GM23338 (cell line): ENCODE measurements at regions not wholly inside any gene's neighbourhood (a gene's known extent, or its start where the extent isn't known, plus 50 kb on each side); places are given as distances from the start of the nearest gene placed in this dataset.

Experiments
- ATAC-seq: fragments of 200-7000 bp; cut with Tn5 transposase; 3 replicates; pipeline ENCODE4 v1.9.1; 2020
- DNase-seq: peaks from one replicate; pipeline ENCODE4 v3.0.0-alpha.2; 2015; ENCODE audit warnings: low spot score
- H2AFZ ChIP-seq: fragments of 200-600 bp; sonication (generic); 2 replicates; pipeline ENCODE4 v1.8.0; 2016; ENCODE audit warnings: antibody characterized with exemption, mild to moderate bottlenecking, moderate library complexity
- H3F3A ChIP-seq: fragments of 200-600 bp; sonication (generic); replicated peaks from 2 replicates; pipeline ENCODE4 v1.8.0; 2017; ENCODE audit warnings: antibody characterized with exemption, mixed run types, low read depth
- H3K27ac ChIP-seq: fragments of 200-600 bp; sonication (generic); 2 replicates; pipeline ENCODE4 v1.6.1; 2016; ENCODE audit warnings: low read depth
- H3K27me3 ChIP-seq: fragments of 200-600 bp; sonication (generic); 2 replicates; pipeline ENCODE4 v1.8.0; 2016; ENCODE audit warnings: mild to moderate bottlenecking, mixed run types, moderate library complexity; ENCODE audit not compliant: insufficient read depth
- H3K36me3 ChIP-seq: fragments of 200-600 bp; sonication (generic); 2 replicates; pipeline ENCODE4 v1.8.0; 2016; ENCODE audit warnings: mild to moderate bottlenecking; ENCODE audit not compliant: insufficient read depth
- H3K4me1 ChIP-seq: fragments of 200-600 bp; sonication (generic); 2 replicates; pipeline ENCODE4 v1.8.0; 2016; ENCODE audit warnings: mild to moderate bottlenecking, moderate library complexity; ENCODE audit not compliant: insufficient read depth
- H3K4me2 ChIP-seq: fragments of 200-600 bp; sonication (generic); 2 replicates; pipeline ENCODE4 v1.7.1; 2017; ENCODE audit warnings: mixed run types
- H3K4me3 ChIP-seq: fragments of 200-600 bp; sonication (generic); 2 replicates; pipeline ENCODE4 v1.6.1; 2016; ENCODE audit warnings: mixed run types
- H3K79me2 ChIP-seq: fragments of 200-600 bp; sonication (generic); replicated peaks from 2 replicates; pipeline ENCODE4 v1.8.0; 2017; ENCODE audit warnings: mild to moderate bottlenecking; ENCODE audit not compliant: insufficient read depth
- H3K9me2 ChIP-seq: fragments of 200-600 bp; sonication (generic); 2 replicates; pipeline ENCODE4 v1.8.0; 2017; ENCODE audit not compliant: insufficient read depth
- H4K20me1 ChIP-seq: fragments of 200-600 bp; sonication (generic); replicated peaks from 2 replicates; pipeline ENCODE4 v1.8.0; 2017; ENCODE audit warnings: mild to moderate bottlenecking; ENCODE audit not compliant: insufficient read depth
- H3K27ac Mint-ChIP-seq: 2 replicates; pipeline ENCODE4 v1.8.0; 2020; ENCODE audit warnings: inconsistent platforms, mild to moderate bottlenecking, moderate library complexity, mixed read lengths
- H3K27me3 Mint-ChIP-seq: 3 replicates; pipeline ENCODE4 v1.8.0; 2022; ENCODE audit warnings: low read depth, mild to moderate bottlenecking, moderate library complexity, mixed read lengths, inconsistent platforms; ENCODE audit not compliant: insufficient read depth, poor library complexity
- H3K36me3 Mint-ChIP-seq: 3 replicates; pipeline ENCODE4 v1.8.0; 2021; ENCODE audit warnings: low read depth, mild to moderate bottlenecking, inconsistent platforms, moderate library complexity, mixed read lengths
- H3K4me1 Mint-ChIP-seq: 3 replicates; pipeline ENCODE4 v1.8.0; 2020; ENCODE audit warnings: mild to moderate bottlenecking, inconsistent platforms, mixed read lengths
- H3K4me3 Mint-ChIP-seq: 3 replicates; pipeline ENCODE4 v1.8.0; 2021; ENCODE audit warnings: moderate library complexity, mild to moderate bottlenecking, inconsistent platforms, mixed read lengths
- H3K9me3 Mint-ChIP-seq: 3 replicates; pipeline ENCODE4 v1.8.0; 2020; ENCODE audit warnings: moderate library complexity, mild to moderate bottlenecking, inconsistent platforms, mixed read lengths
- EZH2phosphoT487 ChIP-seq: fragments of 200-600 bp; sonication (generic); IDR thresholded peaks from one replicate; pipeline ENCODE4 v1.8.1; 2018; ENCODE audit warnings: antibody characterized with exemption; ENCODE audit not compliant: unreplicated experiment
- JUNB ChIP-seq: IDR thresholded peaks from one replicate; pipeline ENCODE4 v1.6.1; 2016; ENCODE audit warnings: antibody characterized with exemption; ENCODE audit not compliant: unreplicated experiment
- POLR2AphosphoS5 ChIP-seq: IDR thresholded peaks from 2 replicates; pipeline ENCODE4 v1.6.1; 2016; ENCODE audit warnings: antibody characterized with exemption, low read depth
- STAT1 ChIP-seq: IDR thresholded peaks from one replicate; pipeline ENCODE4 v1.6.1; 2016; ENCODE audit warnings: antibody characterized with exemption; ENCODE audit not compliant: unreplicated experiment
- TF ChIP-seq, protein P1 (sequence below): IDR thresholded peaks from 2 replicates; pipeline ENCODE4 v1.6.1; 2016; ENCODE audit warnings: antibody characterized with exemption
- TF ChIP-seq, protein P2 (sequence below), 2 experiments: fragments of 200-600 bp in 1 of 2; sonication (generic) in 1 of 2; conservative IDR thresholded peaks; 2 replicates each; pipeline versions ENCODE4 v1.5.1 to v1.6.1; 2016 to 2017; ENCODE audit warnings: antibody characterized with exemption in 2 of 2, low read depth in 2 of 2, mild to moderate bottlenecking in 2 of 2, moderate library complexity in 1 of 2
- TF ChIP-seq, protein P3 (sequence below): IDR thresholded peaks from one replicate; pipeline ENCODE4 v1.6.1; 2018; ENCODE audit warnings: antibody characterized with exemption; ENCODE audit not compliant: unreplicated experiment

DNA sequence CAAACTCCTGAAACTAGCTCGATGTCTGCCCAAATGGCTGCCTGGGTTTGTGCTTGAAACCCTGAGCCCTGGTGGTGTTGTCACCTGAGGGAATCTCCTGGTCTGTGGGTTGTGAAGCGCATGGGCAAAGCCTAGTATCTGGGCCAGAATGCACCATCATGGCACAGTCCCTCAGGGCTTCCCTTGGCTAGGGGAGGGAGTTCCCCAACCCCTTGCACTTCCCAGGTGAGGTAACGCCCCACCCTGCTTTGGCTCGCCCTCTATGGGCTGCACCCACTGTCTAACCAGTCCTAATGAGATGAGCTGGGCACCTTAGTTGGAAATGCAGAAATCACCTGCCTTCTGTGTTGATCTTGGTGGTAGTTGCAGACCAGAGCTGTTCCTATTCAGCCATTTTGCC lies 152.9 kb upstream of the MAP3K7 start:
- no peaks in the 10 kb centered on the region for H3K79me2 ChIP-seq
- H3K9me2 ChIP-seq, result no peaks in the 10 kb centered on the region
- H3K9me3 Mint-ChIP-seq, result peaks cover 4% of the 10 kb centered on the region; the same call in 1 of the 3 replicates
- H3K4me1 Mint-ChIP-seq, result peaks cover 13% of the 10 kb centered on the region
- H3K27me3 ChIP-seq, result no peaks in the 10 kb centered on the region
- no peaks in the 10 kb centered on the region for H3F3A ChIP-seq
- H2AFZ ChIP-seq, result peak overlapping the region; percentile 80
- H3K4me1 ChIP-seq, result no peaks in the 10 kb centered on the region
- H4K20me1 ChIP-seq, result no peaks in the 10 kb centered on the region
- H3K27me3 Mint-ChIP-seq, result no peaks in the 10 kb centered on the region
- TF ChIP-seq, protein P1, sequence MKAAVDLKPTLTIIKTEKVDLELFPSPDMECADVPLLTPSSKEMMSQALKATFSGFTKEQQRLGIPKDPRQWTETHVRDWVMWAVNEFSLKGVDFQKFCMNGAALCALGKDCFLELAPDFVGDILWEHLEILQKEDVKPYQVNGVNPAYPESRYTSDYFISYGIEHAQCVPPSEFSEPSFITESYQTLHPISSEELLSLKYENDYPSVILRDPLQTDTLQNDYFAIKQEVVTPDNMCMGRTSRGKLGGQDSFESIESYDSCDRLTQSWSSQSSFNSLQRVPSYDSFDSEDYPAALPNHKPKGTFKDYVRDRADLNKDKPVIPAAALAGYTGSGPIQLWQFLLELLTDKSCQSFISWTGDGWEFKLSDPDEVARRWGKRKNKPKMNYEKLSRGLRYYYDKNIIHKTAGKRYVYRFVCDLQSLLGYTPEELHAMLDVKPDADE, result no peak
- TF ChIP-seq JUNB (no peak), STAT1 (no peak), EZH2phosphoT487 (no peak), POLR2AphosphoS5 (no peak)
- TF ChIP-seq, protein P2, sequence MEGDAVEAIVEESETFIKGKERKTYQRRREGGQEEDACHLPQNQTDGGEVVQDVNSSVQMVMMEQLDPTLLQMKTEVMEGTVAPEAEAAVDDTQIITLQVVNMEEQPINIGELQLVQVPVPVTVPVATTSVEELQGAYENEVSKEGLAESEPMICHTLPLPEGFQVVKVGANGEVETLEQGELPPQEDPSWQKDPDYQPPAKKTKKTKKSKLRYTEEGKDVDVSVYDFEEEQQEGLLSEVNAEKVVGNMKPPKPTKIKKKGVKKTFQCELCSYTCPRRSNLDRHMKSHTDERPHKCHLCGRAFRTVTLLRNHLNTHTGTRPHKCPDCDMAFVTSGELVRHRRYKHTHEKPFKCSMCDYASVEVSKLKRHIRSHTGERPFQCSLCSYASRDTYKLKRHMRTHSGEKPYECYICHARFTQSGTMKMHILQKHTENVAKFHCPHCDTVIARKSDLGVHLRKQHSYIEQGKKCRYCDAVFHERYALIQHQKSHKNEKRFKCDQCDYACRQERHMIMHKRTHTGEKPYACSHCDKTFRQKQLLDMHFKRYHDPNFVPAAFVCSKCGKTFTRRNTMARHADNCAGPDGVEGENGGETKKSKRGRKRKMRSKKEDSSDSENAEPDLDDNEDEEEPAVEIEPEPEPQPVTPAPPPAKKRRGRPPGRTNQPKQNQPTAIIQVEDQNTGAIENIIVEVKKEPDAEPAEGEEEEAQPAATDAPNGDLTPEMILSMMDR (conservative IDR thresholded peaks at IDR 0.05; ENCODE audit: low read depth in 2 of 2), result no peak
- no peak overlapping the region for H3K4me3 ChIP-seq
- no peak overlapping the region for H3K27ac Mint-ChIP-seq
- H3K4me2 ChIP-seq, result no peak overlapping the region
- no peaks in the 10 kb centered on the region for H3K36me3 ChIP-seq
- ATAC-seq (no peak; the same call in 2 of the 3 replicates), DNase-seq (no peak)
- no peaks in the 10 kb centered on the region; the same call in 2 of the 3 replicates for H3K36me3 Mint-ChIP-seq
- no peak overlapping the region for H3K4me3 Mint-ChIP-seq
- no peak overlapping the region for H3K27ac ChIP-seq

DNA sequence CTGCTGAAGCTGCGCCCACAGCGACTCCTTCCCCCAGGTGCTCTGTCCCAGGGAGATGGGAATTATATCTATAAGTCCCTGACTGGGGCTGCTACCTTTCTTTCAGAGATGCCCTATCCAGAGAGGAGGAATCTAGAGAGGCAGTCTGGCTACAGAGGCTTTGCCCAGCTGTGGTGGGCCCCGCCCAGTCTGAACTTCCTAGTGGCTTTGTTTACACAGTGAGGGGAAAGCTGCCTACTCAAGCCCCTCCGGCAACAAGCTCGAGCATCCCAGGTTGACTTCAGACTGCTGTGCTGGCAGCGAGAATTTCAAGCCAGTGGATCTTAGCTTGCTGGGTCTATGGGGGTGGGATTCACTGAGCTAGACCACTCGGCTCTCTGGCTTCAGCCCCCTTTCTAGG lies 152.5 kb upstream of the MAP3K7 start:
- Histone ChIP-seq H2AFZ (peak overlapping the region; percentile 80), H3K4me1 (no peaks in the 10 kb centered on the region), H4K20me1 (no peaks in the 10 kb centered on the region), H3K36me3 (no peaks in the 10 kb centered on the region), H3F3A (no peaks in the 10 kb centered on the region), H3K4me2 (no peak overlapping the region), H3K79me2 (no peaks in the 10 kb centered on the region), H3K4me3 (no peak overlapping the region), H3K27ac (no peak overlapping the region), H3K9me2 (no peaks in the 10 kb centered on the region), H3K27me3 (no peaks in the 10 kb centered on the region)
- DNase-seq (peak; percentile 31), ATAC-seq (peak; percentile 71)
- Mint-ChIP-seq H3K4me3 (no peak overlapping the region), H3K27me3 (no peaks in the 10 kb centered on the region), H3K36me3 (peaks cover under 1% of the 10 kb centered on the region; the same call in 2 of the 3 replicates), H3K9me3 (peaks cover 9% of the 10 kb centered on the region), H3K4me1 (peaks cover 13% of the 10 kb centered on the region), H3K27ac (no peak overlapping the region)
- TF ChIP-seq POLR2AphosphoS5, result no peak
- TF ChIP-seq, protein P3, sequence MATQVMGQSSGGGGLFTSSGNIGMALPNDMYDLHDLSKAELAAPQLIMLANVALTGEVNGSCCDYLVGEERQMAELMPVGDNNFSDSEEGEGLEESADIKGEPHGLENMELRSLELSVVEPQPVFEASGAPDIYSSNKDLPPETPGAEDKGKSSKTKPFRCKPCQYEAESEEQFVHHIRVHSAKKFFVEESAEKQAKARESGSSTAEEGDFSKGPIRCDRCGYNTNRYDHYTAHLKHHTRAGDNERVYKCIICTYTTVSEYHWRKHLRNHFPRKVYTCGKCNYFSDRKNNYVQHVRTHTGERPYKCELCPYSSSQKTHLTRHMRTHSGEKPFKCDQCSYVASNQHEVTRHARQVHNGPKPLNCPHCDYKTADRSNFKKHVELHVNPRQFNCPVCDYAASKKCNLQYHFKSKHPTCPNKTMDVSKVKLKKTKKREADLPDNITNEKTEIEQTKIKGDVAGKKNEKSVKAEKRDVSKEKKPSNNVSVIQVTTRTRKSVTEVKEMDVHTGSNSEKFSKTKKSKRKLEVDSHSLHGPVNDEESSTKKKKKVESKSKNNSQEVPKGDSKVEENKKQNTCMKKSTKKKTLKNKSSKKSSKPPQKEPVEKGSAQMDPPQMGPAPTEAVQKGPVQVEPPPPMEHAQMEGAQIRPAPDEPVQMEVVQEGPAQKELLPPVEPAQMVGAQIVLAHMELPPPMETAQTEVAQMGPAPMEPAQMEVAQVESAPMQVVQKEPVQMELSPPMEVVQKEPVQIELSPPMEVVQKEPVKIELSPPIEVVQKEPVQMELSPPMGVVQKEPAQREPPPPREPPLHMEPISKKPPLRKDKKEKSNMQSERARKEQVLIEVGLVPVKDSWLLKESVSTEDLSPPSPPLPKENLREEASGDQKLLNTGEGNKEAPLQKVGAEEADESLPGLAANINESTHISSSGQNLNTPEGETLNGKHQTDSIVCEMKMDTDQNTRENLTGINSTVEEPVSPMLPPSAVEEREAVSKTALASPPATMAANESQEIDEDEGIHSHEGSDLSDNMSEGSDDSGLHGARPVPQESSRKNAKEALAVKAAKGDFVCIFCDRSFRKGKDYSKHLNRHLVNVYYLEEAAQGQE, result no peak
- no peak for TF ChIP-seq JUNB
- TF ChIP-seq, protein P2 (conservative IDR thresholded peaks at IDR 0.05; ENCODE audit: low read depth in 2 of 2), result no peak
